ENCODE measurements at regions not wholly inside any gene's neighbourhood (a gene's known extent, or its start where the extent isn't known, plus 50 kb on each side); places are given as distances from the start of the nearest gene placed in this dataset.
A peak's percentile ranks its signal among the peaks of the same experiment; 100 is the strongest.

- H3K9me3 Mint-ChIP-seq, result no peaks in the 10 kb centered on the region
- H3K36me3 Mint-ChIP-seq (ENCODE audit: low read depth), result no peaks in the 10 kb centered on the region
- H3K27ac Mint-ChIP-seq, result peak overlapping the region in 1 of 3 experiments; percentile 18
- H3K4me3 Mint-ChIP-seq, result no peak overlapping the region
- H3K27me3 Mint-ChIP-seq (ENCODE audit: low read depth), result no peaks in the 10 kb centered on the region
- TF ChIP-seq, protein P1, sequence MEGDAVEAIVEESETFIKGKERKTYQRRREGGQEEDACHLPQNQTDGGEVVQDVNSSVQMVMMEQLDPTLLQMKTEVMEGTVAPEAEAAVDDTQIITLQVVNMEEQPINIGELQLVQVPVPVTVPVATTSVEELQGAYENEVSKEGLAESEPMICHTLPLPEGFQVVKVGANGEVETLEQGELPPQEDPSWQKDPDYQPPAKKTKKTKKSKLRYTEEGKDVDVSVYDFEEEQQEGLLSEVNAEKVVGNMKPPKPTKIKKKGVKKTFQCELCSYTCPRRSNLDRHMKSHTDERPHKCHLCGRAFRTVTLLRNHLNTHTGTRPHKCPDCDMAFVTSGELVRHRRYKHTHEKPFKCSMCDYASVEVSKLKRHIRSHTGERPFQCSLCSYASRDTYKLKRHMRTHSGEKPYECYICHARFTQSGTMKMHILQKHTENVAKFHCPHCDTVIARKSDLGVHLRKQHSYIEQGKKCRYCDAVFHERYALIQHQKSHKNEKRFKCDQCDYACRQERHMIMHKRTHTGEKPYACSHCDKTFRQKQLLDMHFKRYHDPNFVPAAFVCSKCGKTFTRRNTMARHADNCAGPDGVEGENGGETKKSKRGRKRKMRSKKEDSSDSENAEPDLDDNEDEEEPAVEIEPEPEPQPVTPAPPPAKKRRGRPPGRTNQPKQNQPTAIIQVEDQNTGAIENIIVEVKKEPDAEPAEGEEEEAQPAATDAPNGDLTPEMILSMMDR (IDR thresholded peaks at IDR 0.05; ENCODE audit: unreplicated experiment in 3 of 3), result no peak
- peaks cover 52% of the 10 kb centered on the region for H3K4me1 Mint-ChIP-seq
These were observed 90.5 kb upstream of the LRRN1 start for GRCh38 chr3:3708769-3709115.

GRCh38 chr3:3707858-3708768 lies 91.1 kb upstream of the LRRN1 start:
- TF ChIP-seq, protein P1 (IDR thresholded peaks at IDR 0.05; ENCODE audit: unreplicated experiment in 3 of 3), result no peak
- H3K27ac Mint-ChIP-seq, result no peak overlapping the region

GRCh38 chr3:3705090-3705775 lies 94.0 kb upstream of the LRRN1 start:
- Mint-ChIP-seq H3K9me3 (no peaks in the 10 kb centered on the region), H3K36me3 (ENCODE audit: low read depth) (no peaks in the 10 kb centered on the region), H3K4me1 (peaks cover 51% of the 10 kb centered on the region), H3K27ac (peak overlapping the region; percentile 10 to 71 (median 33)), H3K4me3 (no peak overlapping the region), H3K27me3 (ENCODE audit: low read depth) (no peaks in the 10 kb centered on the region)
- TF ChIP-seq, protein P1 (IDR thresholded peaks at IDR 0.05; ENCODE audit: unreplicated experiment in 3 of 3), result no peak

More at GRCh38 chr3:3707858-3708768, 91.1 kb upstream of the LRRN1 start:
- Mint-ChIP-seq H3K4me1 (peaks cover 51% of the 10 kb centered on the region), H3K9me3 (no peaks in the 10 kb centered on the region), H3K27me3 (ENCODE audit: low read depth) (no peaks in the 10 kb centered on the region), H3K36me3 (ENCODE audit: low read depth) (no peaks in the 10 kb centered on the region), H3K4me3 (no peak overlapping the region)

- Mint-ChIP-seq H3K27me3 (ENCODE audit: low read depth) (no peaks in the 10 kb centered on the region), H3K27ac (no peak overlapping the region), H3K4me1 (peaks cover 32% of the 10 kb centered on the region), H3K9me3 (no peaks in the 10 kb centered on the region), H3K4me3 (no peak overlapping the region), H3K36me3 (ENCODE audit: low read depth) (no peaks in the 10 kb centered on the region)
- TF ChIP-seq, protein P1 (IDR thresholded peaks at IDR 0.05; ENCODE audit: unreplicated experiment in 3 of 3), result no peak
These were observed 97.3 kb upstream of the LRRN1 start for GRCh38 chr3:3701949-3702348.

- TF ChIP-seq, protein P1 (IDR thresholded peaks at IDR 0.05; ENCODE audit: unreplicated experiment in 3 of 3), result no peak
- Mint-ChIP-seq H3K9me3 (no peaks in the 10 kb centered on the region), H3K4me1 (peaks cover 20% of the 10 kb centered on the region), H3K4me3 (no peak overlapping the region), H3K27ac (no peak overlapping the region), H3K27me3 (ENCODE audit: low read depth) (no peaks in the 10 kb centered on the region), H3K36me3 (ENCODE audit: low read depth) (no peaks in the 10 kb centered on the region)
These were observed 99.2 kb upstream of the LRRN1 start for GRCh38 chr3:3699816-3700633.
